HepG2 (cell line): ENCODE measurements at regions not wholly inside any gene's neighbourhood (a gene's known extent, or its start where the extent isn't known, plus 50 kb on each side); places are given as distances from the start of the nearest gene placed in this dataset.

ENCODE experiments used
- ARNT ChIP-seq: fragments of 450-650 bp; IDR thresholded peaks from 2 replicates; pipeline ENCODE4 v1.6.1; 2017
- FOXA1 ChIP-seq, 2 experiments: fragments of 450-650 bp in 1 of 2; sonication (generic) in 1 of 2; formaldehyde crosslinking in 1 of 2; IDR thresholded peaks; 2 replicates each; pipeline versions ENCODE4 v1.4.0 to v1.6.1; 2016 to 2020; ENCODE audit warnings: missing genetic modification reagents in 1 of 2
- ISX ChIP-seq: sonication (generic); formaldehyde crosslinking; conservative IDR thresholded peaks from 2 replicates; pipeline ENCODE4 v1.5.0; 2020; ENCODE audit warnings: missing genetic modification reagents
- MAZ ChIP-seq, 2 experiments: sonication (generic) in 1 of 2; formaldehyde crosslinking in 1 of 2; IDR thresholded peaks; 2 replicates each; pipeline versions ENCODE4 v1.5.0 to v1.6.1; 2012 to 2020; ENCODE audit warnings: low read depth in 2 of 2, mild to moderate bottlenecking in 2 of 2, borderline replicate concordance in 1 of 2, improper control_type of control experiment in 1 of 2, low read length in 1 of 2, missing genetic modification reagents in 1 of 2, moderate library complexity in 1 of 2
- MIXL1 ChIP-seq: IDR thresholded peaks from 2 replicates; pipeline ENCODE4 v1.6.1; 2016
- ZNF121 ChIP-seq: sonication (generic); formaldehyde crosslinking; IDR thresholded peaks from 2 replicates; pipeline ENCODE4 v1.5.0; 2020; ENCODE audit warnings: mild to moderate bottlenecking, missing genetic modification reagents
- ZNF44 ChIP-seq: sonication (generic); formaldehyde crosslinking; IDR thresholded peaks from 2 replicates; pipeline ENCODE4 v1.5.1; 2020; ENCODE audit warnings: mild to moderate bottlenecking, missing genetic modification reagents
- ZNF510 ChIP-seq: sonication (generic); formaldehyde crosslinking; IDR thresholded peaks from 2 replicates; pipeline ENCODE4 v1.4.0; 2020; ENCODE audit warnings: low read depth, mild to moderate bottlenecking, missing genetic modification reagents
- TF ChIP-seq, protein P1 (sequence below): sonication (generic); formaldehyde crosslinking; IDR thresholded peaks from 2 replicates; pipeline ENCODE4 v1.4.0; 2020; ENCODE audit warnings: mild to moderate bottlenecking, missing genetic modification reagents
- TF ChIP-seq, protein P2 (sequence below): sonication (generic); formaldehyde crosslinking; IDR thresholded peaks from 2 replicates; pipeline ENCODE4 v1.8.0; 2022; ENCODE audit warnings: low read depth, missing genetic modification reagents

DNA sequence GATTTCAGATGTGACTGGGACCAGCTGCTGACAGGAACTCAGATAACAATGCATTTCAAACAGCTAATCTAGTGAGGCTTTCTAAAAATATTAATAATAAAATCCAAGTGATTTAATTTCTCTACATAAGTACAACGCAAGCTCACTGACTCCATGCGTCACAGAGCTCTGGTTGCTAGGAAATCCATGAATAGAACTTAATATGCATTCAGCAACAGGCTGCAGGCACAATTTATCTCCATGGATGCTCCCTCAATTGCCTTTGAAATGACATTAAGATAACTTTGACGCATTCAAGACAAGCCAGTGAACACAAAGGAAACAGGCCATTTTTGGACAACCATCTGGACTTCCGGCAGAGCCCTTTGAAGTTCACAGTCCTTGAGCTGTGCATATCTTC is 118.7 kb upstream of the COL1A2 start:
- TF ChIP-seq ARNT (no peak), FOXA1 (IDR thresholded peaks at IDR 0.05) (no peak), FOXA1 (CRISPR knock-in tag; IDR thresholded peaks at IDR 0.05) (no peak), ZNF44 (CRISPR knock-in tag) (no peak), MIXL1 (CRISPR knock-in tag) (no peak), ISX (CRISPR knock-in tag) (no peak), ZNF121 (no peak), MAZ (IDR thresholded peaks at IDR 0.05; ENCODE audit: borderline replicate concordance, low read depth, low read length) (no peak), MAZ (CRISPR knock-in tag; IDR thresholded peaks at IDR 0.05; ENCODE audit: low read depth) (no peak), ZNF510 (no peak)
- TF ChIP-seq, protein P1, sequence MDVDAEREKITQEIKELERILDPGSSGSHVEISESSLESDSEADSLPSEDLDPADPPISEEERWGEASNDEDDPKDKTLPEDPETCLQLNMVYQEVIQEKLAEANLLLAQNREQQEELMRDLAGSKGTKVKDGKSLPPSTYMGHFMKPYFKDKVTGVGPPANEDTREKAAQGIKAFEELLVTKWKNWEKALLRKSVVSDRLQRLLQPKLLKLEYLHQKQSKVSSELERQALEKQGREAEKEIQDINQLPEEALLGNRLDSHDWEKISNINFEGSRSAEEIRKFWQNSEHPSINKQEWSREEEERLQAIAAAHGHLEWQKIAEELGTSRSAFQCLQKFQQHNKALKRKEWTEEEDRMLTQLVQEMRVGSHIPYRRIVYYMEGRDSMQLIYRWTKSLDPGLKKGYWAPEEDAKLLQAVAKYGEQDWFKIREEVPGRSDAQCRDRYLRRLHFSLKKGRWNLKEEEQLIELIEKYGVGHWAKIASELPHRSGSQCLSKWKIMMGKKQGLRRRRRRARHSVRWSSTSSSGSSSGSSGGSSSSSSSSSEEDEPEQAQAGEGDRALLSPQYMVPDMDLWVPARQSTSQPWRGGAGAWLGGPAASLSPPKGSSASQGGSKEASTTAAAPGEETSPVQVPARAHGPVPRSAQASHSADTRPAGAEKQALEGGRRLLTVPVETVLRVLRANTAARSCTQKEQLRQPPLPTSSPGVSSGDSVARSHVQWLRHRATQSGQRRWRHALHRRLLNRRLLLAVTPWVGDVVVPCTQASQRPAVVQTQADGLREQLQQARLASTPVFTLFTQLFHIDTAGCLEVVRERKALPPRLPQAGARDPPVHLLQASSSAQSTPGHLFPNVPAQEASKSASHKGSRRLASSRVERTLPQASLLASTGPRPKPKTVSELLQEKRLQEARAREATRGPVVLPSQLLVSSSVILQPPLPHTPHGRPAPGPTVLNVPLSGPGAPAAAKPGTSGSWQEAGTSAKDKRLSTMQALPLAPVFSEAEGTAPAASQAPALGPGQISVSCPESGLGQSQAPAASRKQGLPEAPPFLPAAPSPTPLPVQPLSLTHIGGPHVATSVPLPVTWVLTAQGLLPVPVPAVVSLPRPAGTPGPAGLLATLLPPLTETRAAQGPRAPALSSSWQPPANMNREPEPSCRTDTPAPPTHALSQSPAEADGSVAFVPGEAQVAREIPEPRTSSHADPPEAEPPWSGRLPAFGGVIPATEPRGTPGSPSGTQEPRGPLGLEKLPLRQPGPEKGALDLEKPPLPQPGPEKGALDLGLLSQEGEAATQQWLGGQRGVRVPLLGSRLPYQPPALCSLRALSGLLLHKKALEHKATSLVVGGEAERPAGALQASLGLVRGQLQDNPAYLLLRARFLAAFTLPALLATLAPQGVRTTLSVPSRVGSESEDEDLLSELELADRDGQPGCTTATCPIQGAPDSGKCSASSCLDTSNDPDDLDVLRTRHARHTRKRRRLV (CRISPR knock-in tag), result no peak
- TF ChIP-seq, protein P2, sequence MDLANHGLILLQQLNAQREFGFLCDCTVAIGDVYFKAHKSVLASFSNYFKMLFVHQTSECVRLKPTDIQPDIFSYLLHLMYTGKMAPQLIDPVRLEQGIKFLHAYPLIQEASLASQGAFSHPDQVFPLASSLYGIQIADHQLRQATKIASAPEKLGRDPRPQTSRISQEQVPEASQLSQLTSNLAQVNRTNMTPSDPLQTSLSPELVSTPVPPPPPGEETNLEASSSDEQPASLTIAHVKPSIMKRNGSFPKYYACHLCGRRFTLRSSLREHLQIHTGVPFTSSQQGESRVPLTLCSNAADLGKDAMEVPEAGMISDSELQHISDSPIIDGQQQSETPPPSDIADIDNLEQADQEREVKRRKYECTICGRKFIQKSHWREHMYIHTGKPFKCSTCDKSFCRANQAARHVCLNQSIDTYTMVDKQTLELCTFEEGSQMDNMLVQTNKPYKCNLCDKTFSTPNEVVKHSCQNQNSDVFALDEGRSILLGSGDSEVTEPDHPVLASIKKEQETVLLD (CRISPR knock-in tag), result no peak
